Muscle of leg (tissue), 3 donors: ENCODE measurements at regions not wholly inside any gene's neighbourhood (a gene's known extent, or its start where the extent isn't known, plus 50 kb on each side); places are given as distances from the start of the nearest gene placed in this dataset.
A peak's percentile ranks its signal among the peaks of the same experiment; 100 is the strongest.
"Not testable (repeated sequence)": the region's sequence is repeated elsewhere in the genome, so short reads cannot be mapped to it uniquely, and the experiment has no call there.

Experiments used
- DNase-seq: peaks from one replicate; pipeline ENCODE4 v3.0.0; 2013
- H3K27ac ChIP-seq: one replicate; pipeline ENCODE4 v1.5.1; 2013; ENCODE audit warnings: mild to moderate bottlenecking, low read length, control low read depth
- H3K27me3 ChIP-seq: one replicate; pipeline ENCODE4 v1.6.1; 2013; ENCODE audit warnings: low read length; ENCODE audit not compliant: control insufficient read depth, insufficient read depth
- H3K36me3 ChIP-seq: one replicate; pipeline ENCODE4 v1.6.1; 2013; ENCODE audit warnings: low read length; ENCODE audit not compliant: control insufficient read depth, insufficient read depth
- H3K4me1 ChIP-seq: one replicate; pipeline ENCODE4 v1.6.1; 2013; ENCODE audit warnings: low read length; ENCODE audit not compliant: control insufficient read depth, insufficient read depth
- H3K4me3 ChIP-seq: one replicate; pipeline ENCODE4 v1.5.1; 2013; ENCODE audit warnings: low read length, control low read depth
- H3K9me3 ChIP-seq: replicated peaks from 2 replicates; pipeline ENCODE4 v1.6.1; 2013; ENCODE audit warnings: low read depth, low read length; ENCODE audit not compliant: control insufficient read depth
- WGBS: methylation state at CpG from one replicate; pipeline ENCODE4 v1.1.5; 2013; ENCODE audit warnings: missing lambda C conversion rate; ENCODE audit not compliant: insufficient coverage; 5-methylcytosine and 5-hydroxymethylcytosine counted together

DNA sequence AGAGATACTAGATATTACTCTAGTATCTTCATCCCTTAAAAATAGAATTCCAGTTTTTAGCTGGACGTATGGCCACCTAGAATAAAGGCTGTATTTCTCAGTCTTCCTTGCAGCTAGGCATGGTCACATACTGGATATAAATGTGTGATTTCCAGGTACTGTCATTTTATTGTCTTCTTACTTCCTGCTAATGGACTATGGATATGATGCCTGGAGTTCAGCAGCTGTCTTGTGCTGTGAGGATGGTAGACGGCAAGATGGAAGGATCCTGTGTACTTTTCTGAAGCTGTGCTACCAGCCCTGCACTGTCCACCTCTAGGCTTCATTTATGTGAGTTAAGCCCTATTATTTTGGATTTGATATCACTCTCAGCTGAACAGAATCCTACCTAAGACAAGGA lies 83.4 kb downstream of the EBLN2 start:
- no peaks in the 10 kb centered on the region for H3K36me3 ChIP-seq
- H3K4me1 ChIP-seq = peaks cover 45% of the 10 kb centered on the region
- no CpG with 5 or more reads among the region's 2 CpGs for WGBS
- no peak overlapping the region for H3K4me3 ChIP-seq
- H3K27ac ChIP-seq = no peak overlapping the region
- H3K9me3 ChIP-seq = no peaks in the 10 kb centered on the region
- no peak for DNase-seq
- H3K27me3 ChIP-seq = no peaks in the 10 kb centered on the region

DNA sequence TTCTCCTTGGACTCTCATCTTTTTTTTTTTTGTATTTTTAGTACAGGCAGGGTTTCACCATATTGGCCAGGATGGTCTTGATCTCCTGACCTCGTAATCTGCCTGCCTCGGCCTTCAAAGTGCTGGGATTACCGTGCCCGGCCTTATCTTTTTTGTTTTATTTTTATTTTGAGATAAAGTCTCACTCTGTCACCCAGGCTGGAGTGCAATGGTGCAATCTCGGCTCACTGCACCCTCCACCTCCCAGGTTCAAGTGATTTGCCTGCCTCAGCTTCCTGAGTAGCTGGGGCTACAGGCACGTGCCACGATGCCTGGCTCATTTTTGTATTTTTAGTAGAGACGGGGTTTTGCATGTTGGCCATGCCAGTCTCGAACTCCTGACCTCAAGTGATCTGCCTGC lies 86.0 kb downstream of the EBLN2 start:
- peaks cover 31% of the 10 kb centered on the region for H3K4me1 ChIP-seq
- DNase-seq, H3K27ac ChIP-seq, H3K27me3 ChIP-seq, H3K9me3 ChIP-seq, H3K36me3 ChIP-seq, H3K4me3 ChIP-seq: not testable (repeated sequence)
- WGBS = 84% methylated on average over 5 of the region's 9 CpGs

DNA sequence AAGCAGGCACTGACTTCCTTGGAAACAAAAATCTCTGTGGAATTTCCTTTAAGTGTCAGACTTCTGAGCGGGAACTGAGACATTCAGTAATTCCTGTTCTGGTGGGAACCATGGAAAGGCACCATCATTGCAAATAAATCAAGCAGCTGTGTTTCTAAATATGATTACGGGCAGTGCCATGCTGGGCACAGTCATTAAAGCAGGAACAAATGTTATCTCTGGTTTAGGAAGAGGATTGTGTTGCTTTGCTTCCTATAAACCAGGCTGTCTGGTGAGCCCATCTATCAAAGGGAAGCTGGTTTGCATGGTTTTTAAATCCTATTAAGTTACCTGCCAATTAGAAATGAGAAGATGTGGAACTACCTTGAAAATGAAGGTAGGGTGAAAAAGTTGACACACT lies 86.7 kb downstream of the EBLN2 start:
- Histone ChIP-seq H3K4me1 (peaks cover 23% of the 10 kb centered on the region), H3K27me3 (no peaks in the 10 kb centered on the region), H3K36me3 (no peaks in the 10 kb centered on the region), H3K9me3 (no peaks in the 10 kb centered on the region), H3K4me3 (no peak overlapping the region), H3K27ac (no peak overlapping the region)
- WGBS = 50% methylated on average over 1 of the region's 2 CpGs
- DNase-seq = peak; percentile 39

DNA sequence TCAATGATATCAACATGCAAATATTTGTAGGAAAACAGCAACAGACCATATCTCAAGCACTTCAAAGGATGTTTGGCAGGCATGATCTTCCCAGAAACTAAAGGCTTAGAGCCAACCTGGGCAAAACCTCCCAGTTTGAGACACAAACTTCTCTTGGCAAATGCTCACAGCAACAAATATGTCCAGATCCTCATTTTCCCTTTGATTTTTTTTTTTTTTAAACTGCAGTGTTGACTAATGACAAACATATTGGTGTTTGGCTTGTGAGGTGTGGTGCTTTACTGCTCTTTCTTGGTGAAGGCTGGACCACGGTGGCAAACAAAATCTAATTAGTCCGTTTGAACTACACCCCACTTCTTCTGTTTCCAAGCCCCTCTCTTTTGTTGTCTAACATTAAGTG lies 87.2 kb downstream of the EBLN2 start:
- Histone ChIP-seq H3K27ac (no peak overlapping the region), H3K4me3 (no peak overlapping the region), H3K27me3 (no peaks in the 10 kb centered on the region), H3K36me3 (no peaks in the 10 kb centered on the region), H3K4me1 (peaks cover 19% of the 10 kb centered on the region), H3K9me3 (no peaks in the 10 kb centered on the region)
- WGBS = no CpG with 5 or more reads among the region's 2 CpGs
- DNase-seq = peak; percentile 67

DNA sequence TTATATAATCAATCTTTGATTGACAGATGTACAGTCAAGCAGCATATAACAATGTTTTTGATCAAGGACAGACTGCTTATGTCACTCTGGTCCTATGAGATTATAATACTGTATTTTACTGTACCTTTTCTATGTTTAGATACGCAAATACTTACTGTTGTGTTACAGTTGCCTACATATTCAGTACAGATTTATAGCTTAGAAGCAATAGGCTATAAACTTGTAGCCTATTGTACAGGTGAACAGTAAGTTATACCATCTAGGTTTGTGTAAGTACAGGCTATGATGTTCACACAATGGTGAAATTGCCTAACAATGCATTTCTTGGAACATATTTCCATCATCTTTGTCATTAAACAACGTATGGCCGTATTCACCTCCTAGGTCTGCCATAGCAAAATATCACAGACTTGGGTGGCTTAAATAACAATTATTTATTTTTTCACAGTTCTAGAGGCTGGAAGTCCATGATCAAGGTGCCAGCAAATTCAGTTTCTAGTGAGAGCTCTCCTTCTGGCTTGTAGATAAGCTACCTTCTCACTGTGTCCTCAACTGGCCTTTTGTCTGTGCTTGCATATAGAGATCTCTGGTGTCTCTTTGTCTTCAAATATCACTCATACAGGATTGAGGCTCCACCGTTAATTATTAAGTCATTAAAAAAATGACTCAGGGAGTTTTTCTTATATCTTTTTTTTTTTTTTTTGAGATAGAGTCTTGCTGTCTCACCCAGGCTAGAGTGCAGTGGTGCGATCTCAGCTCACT lies 89.1 kb downstream of the EBLN2 start:
- no peaks in the 10 kb centered on the region for H3K9me3 ChIP-seq
- H3K4me1 ChIP-seq = peaks cover 11% of the 10 kb centered on the region
- H3K27ac ChIP-seq = no peak overlapping the region
- DNase-seq = no peak
- H3K27me3 ChIP-seq = no peaks in the 10 kb centered on the region
- WGBS = no CpG with 5 or more reads among the region's 5 CpGs
- no peak overlapping the region for H3K4me3 ChIP-seq
- H3K36me3 ChIP-seq = no peaks in the 10 kb centered on the region

DNA sequence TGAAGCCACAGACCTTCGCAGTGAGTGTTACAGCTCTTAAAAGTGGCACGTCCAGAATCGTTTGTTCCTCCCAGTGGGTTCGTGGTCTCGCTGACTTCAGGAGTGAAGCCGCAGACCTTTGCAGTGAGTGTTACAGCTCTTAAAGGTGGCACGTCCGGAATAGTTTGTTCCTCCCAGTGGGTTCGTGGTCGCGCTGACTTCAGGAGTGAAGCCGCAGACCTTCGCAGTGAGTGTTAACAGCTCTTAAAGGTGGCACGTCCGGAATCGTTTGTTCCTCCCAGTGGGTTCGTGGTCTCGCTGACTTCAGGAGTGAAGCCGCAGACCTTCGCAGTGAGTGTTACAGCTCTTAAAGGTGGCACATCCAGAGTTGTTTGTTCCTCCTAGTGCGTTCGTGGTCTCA lies 91.1 kb downstream of the EBLN2 start:
- H3K4me3 ChIP-seq, H3K9me3 ChIP-seq, DNase-seq, H3K27ac ChIP-seq, H3K27me3 ChIP-seq, H3K36me3 ChIP-seq: not testable (repeated sequence)
- WGBS = 95% methylated on average over 22 of the region's 22 CpGs
- H3K4me1 ChIP-seq = peaks cover 10% of the 10 kb centered on the region

DNA sequence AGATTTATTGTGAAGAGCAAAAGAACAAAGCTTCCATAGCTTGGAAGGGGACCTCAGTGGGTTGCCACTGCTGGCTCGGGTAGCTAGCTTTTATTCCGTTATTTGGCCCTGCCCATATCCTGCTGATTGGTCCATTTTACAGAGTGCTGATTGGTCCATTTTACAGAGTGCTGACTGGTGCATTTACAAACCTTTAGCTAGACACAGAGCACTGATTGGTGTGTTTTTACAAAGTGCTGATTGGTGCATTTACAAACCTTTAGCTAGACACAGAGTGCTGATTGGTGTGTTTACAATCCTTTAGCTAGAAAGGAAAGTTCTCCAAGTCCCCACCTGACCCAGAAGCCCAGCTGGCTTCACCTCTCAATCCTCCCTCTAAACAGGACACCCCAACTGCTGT lies 91.6 kb downstream of the EBLN2 start:
- H3K27me3 ChIP-seq, H3K36me3 ChIP-seq, H3K9me3 ChIP-seq, DNase-seq, H3K27ac ChIP-seq, H3K4me1 ChIP-seq, H3K4me3 ChIP-seq: not testable (repeated sequence)
- WGBS = 67% methylated on average over 1 of the region's 2 CpGs

DNA sequence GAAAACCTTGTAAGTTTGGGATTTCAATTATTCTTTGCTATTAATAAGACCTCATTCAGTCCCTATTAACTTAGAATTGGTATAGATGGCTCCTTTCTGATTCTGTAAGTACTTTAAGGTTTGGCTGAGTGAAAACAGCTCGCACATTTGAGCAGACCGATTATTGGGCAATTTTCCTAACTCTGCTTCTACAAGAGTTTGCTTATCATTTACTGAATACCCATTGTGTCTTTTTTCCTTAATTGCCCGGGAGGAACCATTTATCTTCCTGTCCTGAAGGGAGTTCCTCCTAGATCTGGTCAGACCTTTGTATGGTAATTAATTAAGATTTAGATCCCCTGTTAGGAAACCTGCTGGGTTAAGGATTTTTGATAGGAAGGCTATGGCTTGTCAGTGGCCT lies 92.8 kb downstream of the EBLN2 start:
- H3K36me3 ChIP-seq, H3K4me3 ChIP-seq, H3K4me1 ChIP-seq, H3K27me3 ChIP-seq, DNase-seq, H3K9me3 ChIP-seq, H3K27ac ChIP-seq: not testable (repeated sequence)
- no CpG with 5 or more reads among the region's 3 CpGs for WGBS

DNA sequence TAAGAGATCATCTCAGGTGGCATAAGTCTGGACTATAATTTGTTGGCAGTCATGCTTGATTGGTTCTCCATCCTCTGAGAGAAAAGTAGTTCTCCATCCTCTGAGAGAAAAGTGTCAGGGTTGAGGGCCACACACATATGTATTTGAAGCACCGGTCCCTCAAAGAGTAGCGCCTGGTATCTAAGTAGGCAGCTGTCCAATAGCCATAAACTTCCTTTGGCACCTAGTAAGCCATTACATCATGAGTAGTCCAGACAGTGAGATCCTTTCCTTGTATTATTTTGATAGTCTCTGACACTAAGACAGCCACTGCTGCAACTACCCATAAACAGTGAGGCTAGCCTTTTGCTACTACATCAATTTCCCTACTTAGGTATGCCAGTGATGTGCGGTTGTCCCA lies 94.0 kb downstream of the EBLN2 start:
- not testable (repeated sequence) for H3K4me1 ChIP-seq, H3K27me3 ChIP-seq, H3K36me3 ChIP-seq, H3K4me3 ChIP-seq, H3K27ac ChIP-seq, H3K9me3 ChIP-seq
- DNase-seq = peak; percentile 8
- whole genome bisulfite sequencing = no CpG with 5 or more reads among the region's 3 CpGs

DNA sequence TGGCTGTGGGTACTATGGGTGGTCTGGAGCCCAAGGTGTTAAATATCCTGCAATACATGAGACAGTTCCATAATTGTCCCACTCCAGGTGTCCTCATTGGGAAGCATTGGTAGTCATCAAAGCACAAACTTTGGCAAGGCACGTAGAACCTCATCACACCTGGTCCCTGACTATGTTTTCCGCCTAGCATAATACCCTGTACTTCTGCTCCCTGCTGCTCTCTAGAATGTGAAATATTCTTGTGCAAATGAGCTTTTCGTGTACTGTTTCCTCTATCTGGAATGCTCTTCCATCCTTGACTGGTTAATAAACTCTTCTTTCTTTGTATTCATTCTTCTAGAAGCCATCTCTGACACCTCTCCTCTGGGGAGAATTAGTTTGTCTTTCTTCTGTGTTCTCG lies 103.2 kb downstream of the EBLN2 start:
- H3K36me3 ChIP-seq = no peaks in the 10 kb centered on the region
- H3K27ac ChIP-seq = no peak overlapping the region
- no peak overlapping the region for H3K4me3 ChIP-seq
- no peaks in the 10 kb centered on the region for H3K9me3 ChIP-seq
- WGBS = 20% methylated on average over 1 of the region's 4 CpGs
- no peaks in the 10 kb centered on the region for H3K27me3 ChIP-seq
- no peaks in the 10 kb centered on the region for H3K4me1 ChIP-seq
- DNase-seq = no peak

DNA sequence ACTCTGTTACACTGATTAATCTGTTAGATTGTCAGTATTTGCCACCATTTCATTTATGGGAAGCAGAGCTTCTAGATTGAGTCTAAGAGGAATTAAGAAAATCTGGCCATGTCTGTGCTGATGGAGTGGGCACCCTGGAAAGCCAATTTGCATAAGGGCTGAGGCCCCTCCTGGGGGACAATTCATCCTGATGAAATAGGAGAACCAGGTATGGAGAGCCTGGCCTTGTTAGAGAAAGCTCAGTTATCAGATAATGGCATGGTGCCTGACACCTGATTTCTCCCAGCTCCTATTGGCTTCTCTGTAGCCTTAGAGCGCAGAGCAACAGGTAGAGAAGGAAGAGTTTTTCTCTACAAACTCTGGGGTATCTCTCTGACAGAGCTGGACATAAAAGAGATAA lies 114.2 kb downstream of the EBLN2 start:
- Histone ChIP-seq H3K27me3 (no peaks in the 10 kb centered on the region), H3K4me1 (no peaks in the 10 kb centered on the region), H3K27ac (no peak overlapping the region), H3K9me3 (no peaks in the 10 kb centered on the region), H3K36me3 (no peaks in the 10 kb centered on the region), H3K4me3 (no peak overlapping the region)
- no peak for DNase-seq
- no CpG with 5 or more reads among the region's 1 CpG for WGBS
